ENCODE measurements at regions not wholly inside any gene's neighbourhood (a gene's known extent, or its start where the extent isn't known, plus 50 kb on each side); places are given as distances from the start of the nearest gene placed in this dataset.

- Histone ChIP-seq H3K9me2 (ENCODE audit: insufficient read depth) (no peaks in the 10 kb centered on the region), H2AFZ (no peak overlapping the region), H3K27me3 (ENCODE audit: insufficient read depth, low read depth) (no peaks in the 10 kb centered on the region), H3K4me1 (replicated peaks; ENCODE audit: insufficient read depth) (no peaks in the 10 kb centered on the region), H3F3A (ENCODE audit: insufficient read depth, low read depth) (no peaks in the 10 kb centered on the region), H3K36me3 (ENCODE audit: low read depth) (no peaks in the 10 kb centered on the region), H3K4me2 (no peak overlapping the region), H4K20me1 (ENCODE audit: insufficient read depth) (no peaks in the 10 kb centered on the region), H3K79me2 (ENCODE audit: low read depth) (no peaks in the 10 kb centered on the region), H3K9me3 (ENCODE audit: insufficient read depth, low read depth) (no peaks in the 10 kb centered on the region), H3K4me3 (no peak overlapping the region), H3K27ac (no peak overlapping the region)
- BruUV-seq (replicated peaks), result no TSS peak
- ChIA-PET CTCF (no interaction called here), POLR2A (ENCODE audit: unreplicated experiment) (no interaction called here)
- no peak for DNase-seq
- intact Hi-C loops (cut with micrococcal nuclease; ENCODE audit: unreplicated experiment), result no loop called here
- TF ChIP-seq EZH2 (IDR thresholded peaks at IDR 0.05; ENCODE audit: low read depth), result no peak
- TF ChIP-seq CTCF (conservative IDR thresholded peaks at IDR 0.05), result no peak
These were observed 415.0 kb downstream of the PDCD6IP start for GRCh38 chr3:34213478-34213877.

GRCh38 chr3:34216711-34217335 lies 418.4 kb downstream of the PDCD6IP start:
- BruUV-seq (replicated peaks), result no TSS peak
- CTCF ChIA-PET, result no interaction called here

GRCh38 chr3:34218706-34219385 lies 420.4 kb downstream of the PDCD6IP start:
- no peaks in the 10 kb centered on the region for H3F3A ChIP-seq (ENCODE audit: insufficient read depth, low read depth)
- TF ChIP-seq EZH2 (IDR thresholded peaks at IDR 0.05; ENCODE audit: low read depth) (no peak), CTCF (conservative IDR thresholded peaks at IDR 0.05) (no peak)
- H3K79me2 ChIP-seq (ENCODE audit: low read depth), result no peaks in the 10 kb centered on the region
- H3K36me3 ChIP-seq (ENCODE audit: low read depth), result no peaks in the 10 kb centered on the region
- H3K4me3 ChIP-seq, result no peak overlapping the region
- intact Hi-C loops (cut with micrococcal nuclease; ENCODE audit: unreplicated experiment), result no loop called here
- no peaks in the 10 kb centered on the region for H3K9me2 ChIP-seq (ENCODE audit: insufficient read depth)
- H3K4me1 ChIP-seq (replicated peaks; ENCODE audit: insufficient read depth), result no peaks in the 10 kb centered on the region
- no peak overlapping the region for H3K4me2 ChIP-seq
- no peak overlapping the region for H3K27ac ChIP-seq
- no peaks in the 10 kb centered on the region for H3K27me3 ChIP-seq (ENCODE audit: insufficient read depth, low read depth)
- DNase-seq, result no peak
- no TSS peak for BruUV-seq (replicated peaks)
- no peak overlapping the region for H2AFZ ChIP-seq
- ChIA-PET POLR2A (ENCODE audit: unreplicated experiment) (no interaction called here), CTCF (no interaction called here)
- H4K20me1 ChIP-seq (ENCODE audit: insufficient read depth), result no peaks in the 10 kb centered on the region
- no peaks in the 10 kb centered on the region for H3K9me3 ChIP-seq (ENCODE audit: insufficient read depth, low read depth)

More at GRCh38 chr3:34216711-34217335, 418.4 kb downstream of the PDCD6IP start:
- H3K9me3 ChIP-seq (ENCODE audit: insufficient read depth, low read depth), result no peaks in the 10 kb centered on the region
- no peak for DNase-seq
- H3K4me3 ChIP-seq, result no peak overlapping the region
- no peak overlapping the region for H3K27ac ChIP-seq
- no peak for TF ChIP-seq CTCF (conservative IDR thresholded peaks at IDR 0.05)
- TF ChIP-seq EZH2 (IDR thresholded peaks at IDR 0.05; ENCODE audit: low read depth), result no peak
- H3K36me3 ChIP-seq (ENCODE audit: low read depth), result no peaks in the 10 kb centered on the region
- POLR2A ChIA-PET (ENCODE audit: unreplicated experiment), result no interaction called here
- no peaks in the 10 kb centered on the region for H4K20me1 ChIP-seq (ENCODE audit: insufficient read depth)
- intact Hi-C loops (cut with micrococcal nuclease; ENCODE audit: unreplicated experiment), result no loop called here
- H3K4me1 ChIP-seq (replicated peaks; ENCODE audit: insufficient read depth), result no peaks in the 10 kb centered on the region
- H3F3A ChIP-seq (ENCODE audit: insufficient read depth, low read depth), result no peaks in the 10 kb centered on the region
- H3K4me2 ChIP-seq, result no peak overlapping the region
- H2AFZ ChIP-seq, result no peak overlapping the region
- H3K27me3 ChIP-seq (ENCODE audit: insufficient read depth, low read depth), result no peaks in the 10 kb centered on the region
- H3K9me2 ChIP-seq (ENCODE audit: insufficient read depth), result no peaks in the 10 kb centered on the region
- H3K79me2 ChIP-seq (ENCODE audit: low read depth), result no peaks in the 10 kb centered on the region
